ENCODE measurements at regions not wholly inside any gene's neighbourhood (a gene's known extent, or its start where the extent isn't known, plus 50 kb on each side); places are given as distances from the start of the nearest gene placed in this dataset.

DNA sequence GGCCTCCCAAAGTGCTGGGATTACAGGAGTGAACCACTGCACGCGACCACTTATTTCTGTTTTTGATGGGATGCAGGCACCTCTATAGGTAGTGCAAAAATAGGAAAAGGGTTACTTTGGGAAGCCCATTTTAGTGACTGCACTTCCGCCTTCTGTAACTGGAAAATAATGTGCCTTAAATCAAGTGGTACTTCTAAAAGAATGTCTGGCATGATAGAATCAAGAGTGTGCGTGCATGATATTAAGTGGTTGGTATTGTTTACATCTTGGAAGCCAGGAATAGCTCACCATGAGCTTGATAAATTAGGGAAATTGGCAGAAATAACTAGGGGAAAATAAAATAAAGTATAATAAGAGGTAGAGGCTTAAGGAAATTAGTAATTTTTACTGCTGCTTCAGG lies 1067.0 kb downstream of the ADGRL2 start:
- H3K27ac ChIP-seq (ENCODE audit: low read depth in 2 of 2, low read length in 1 of 2): no peak overlapping the region
- no peaks in the 10 kb centered on the region for H3K27me3 ChIP-seq (ENCODE audit: control insufficient read depth in 1 of 2, insufficient read depth in 2 of 2, low read length in 2 of 2)
- H3K9me3 ChIP-seq (ENCODE audit: control insufficient read depth in 2 of 2, insufficient read depth in 1 of 2, low read depth in 1 of 2, low read length in 1 of 2): no peaks in the 10 kb centered on the region
- WGBS, 2 donors: 79 to 82% methylated on average over 4 of the region's 4 CpGs
- H3K4me3 ChIP-seq (ENCODE audit: low read depth in 1 of 2, low read length in 2 of 2): no peak overlapping the region
- no peaks in the 10 kb centered on the region for H3K36me3 ChIP-seq (ENCODE audit: control insufficient read depth in 2 of 2, insufficient read depth in 2 of 2, low read length in 1 of 2)
- H3K4me1 ChIP-seq (ENCODE audit: control insufficient read depth in 2 of 2, insufficient read depth in 2 of 2, low read length in 1 of 2): no peaks in the 10 kb centered on the region

DNA sequence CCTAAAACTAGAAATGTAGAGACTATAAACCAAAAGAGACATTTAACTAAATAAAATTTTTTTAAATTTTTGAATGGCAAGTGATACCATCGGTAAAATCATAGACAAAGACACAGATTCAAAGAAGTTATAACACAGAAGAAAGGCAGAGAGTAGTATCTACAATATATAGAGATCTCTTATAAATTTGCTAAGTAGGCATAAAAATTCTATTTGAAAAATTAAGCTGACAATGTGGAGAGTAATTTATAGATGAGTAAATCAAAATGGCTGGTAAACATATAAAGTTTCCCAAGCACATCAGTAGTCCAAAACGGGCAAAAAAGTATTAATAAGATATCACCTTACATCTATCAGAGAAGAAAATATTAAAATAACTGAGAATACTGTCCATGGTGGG lies 1061.0 kb downstream of the ADGRL2 start:
- Histone ChIP-seq H3K27ac (ENCODE audit: low read depth in 2 of 2, low read length in 1 of 2) (no peak overlapping the region), H3K4me1 (ENCODE audit: control insufficient read depth in 2 of 2, insufficient read depth in 2 of 2, low read length in 1 of 2) (no peaks in the 10 kb centered on the region), H3K27me3 (ENCODE audit: control insufficient read depth in 1 of 2, insufficient read depth in 2 of 2, low read length in 2 of 2) (no peaks in the 10 kb centered on the region), H3K9me3 (ENCODE audit: control insufficient read depth in 2 of 2, insufficient read depth in 1 of 2, low read depth in 1 of 2, low read length in 1 of 2) (no peaks in the 10 kb centered on the region), H3K4me3 (ENCODE audit: low read depth in 1 of 2, low read length in 2 of 2) (no peak overlapping the region), H3K36me3 (ENCODE audit: control insufficient read depth in 2 of 2, insufficient read depth in 2 of 2, low read length in 1 of 2) (no peaks in the 10 kb centered on the region)
- 89 to 90% methylated on average over 2 of the region's 2 CpGs for WGBS, 2 donors

DNA sequence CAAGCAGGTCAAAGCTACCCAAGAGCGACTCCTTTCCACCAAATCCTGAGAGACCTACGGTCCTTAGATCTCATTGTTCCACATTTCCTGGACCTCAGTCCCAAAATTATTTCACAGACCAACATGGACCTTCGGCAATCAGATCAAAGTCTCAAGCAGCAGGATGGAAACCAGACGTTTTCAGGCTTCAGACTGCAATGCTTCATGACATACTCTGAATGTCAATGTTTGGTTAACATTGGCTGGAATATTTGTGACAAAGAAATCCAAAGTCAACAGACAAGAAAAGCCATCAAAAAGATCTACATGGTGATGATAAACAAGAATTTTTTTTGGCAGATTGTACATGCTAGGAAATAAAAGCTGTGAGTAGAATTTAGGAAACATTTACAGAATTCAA lies 1057.3 kb downstream of the ADGRL2 start:
- WGBS, 2 donors: 48 to 50% methylated on average over 4 of the region's 4 CpGs
- Histone ChIP-seq H3K4me1 (ENCODE audit: control insufficient read depth in 2 of 2, insufficient read depth in 2 of 2, low read length in 1 of 2) (no peaks in the 10 kb centered on the region), H3K9me3 (ENCODE audit: control insufficient read depth in 2 of 2, insufficient read depth in 1 of 2, low read depth in 1 of 2, low read length in 1 of 2) (no peaks in the 10 kb centered on the region), H3K4me3 (ENCODE audit: low read depth in 1 of 2, low read length in 2 of 2) (no peak overlapping the region), H3K36me3 (ENCODE audit: control insufficient read depth in 2 of 2, insufficient read depth in 2 of 2, low read length in 1 of 2) (no peaks in the 10 kb centered on the region), H3K27ac (ENCODE audit: low read depth in 2 of 2, low read length in 1 of 2) (no peak overlapping the region), H3K27me3 (ENCODE audit: control insufficient read depth in 1 of 2, insufficient read depth in 2 of 2, low read length in 2 of 2) (no peaks in the 10 kb centered on the region)

DNA sequence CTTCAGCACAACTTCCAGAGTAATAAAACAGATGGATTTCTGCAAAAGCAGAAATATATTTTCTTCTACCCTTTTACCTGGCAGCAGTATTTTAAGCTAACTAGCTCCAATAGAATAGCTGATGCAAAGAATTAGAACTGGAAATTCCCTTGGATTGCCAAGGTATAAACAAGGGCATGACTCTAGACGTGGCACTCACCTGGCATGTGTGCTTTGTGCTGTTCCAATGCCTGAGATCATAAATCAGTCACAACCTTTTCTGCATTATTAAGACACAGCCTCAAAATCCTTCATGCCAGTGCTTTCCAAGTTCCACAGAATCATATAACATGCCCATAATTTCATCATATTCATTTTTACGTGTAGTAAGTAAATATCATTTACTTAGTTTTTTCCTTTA lies 1048.7 kb downstream of the ADGRL2 start:
- Histone ChIP-seq H3K4me1 (ENCODE audit: control insufficient read depth in 2 of 2, insufficient read depth in 2 of 2, low read length in 1 of 2) (no peaks in the 10 kb centered on the region), H3K27me3 (ENCODE audit: control insufficient read depth in 1 of 2, insufficient read depth in 2 of 2, low read length in 2 of 2) (no peaks in the 10 kb centered on the region), H3K36me3 (ENCODE audit: control insufficient read depth in 2 of 2, insufficient read depth in 2 of 2, low read length in 1 of 2) (no peaks in the 10 kb centered on the region), H3K9me3 (ENCODE audit: control insufficient read depth in 2 of 2, insufficient read depth in 1 of 2, low read depth in 1 of 2, low read length in 1 of 2) (no peaks in the 10 kb centered on the region), H3K27ac (ENCODE audit: low read depth in 2 of 2, low read length in 1 of 2) (no peak overlapping the region), H3K4me3 (ENCODE audit: low read depth in 1 of 2, low read length in 2 of 2) (no peak overlapping the region)
- WGBS, 2 donors: 40 to 50% methylated on average over 2 of the region's 2 CpGs

DNA sequence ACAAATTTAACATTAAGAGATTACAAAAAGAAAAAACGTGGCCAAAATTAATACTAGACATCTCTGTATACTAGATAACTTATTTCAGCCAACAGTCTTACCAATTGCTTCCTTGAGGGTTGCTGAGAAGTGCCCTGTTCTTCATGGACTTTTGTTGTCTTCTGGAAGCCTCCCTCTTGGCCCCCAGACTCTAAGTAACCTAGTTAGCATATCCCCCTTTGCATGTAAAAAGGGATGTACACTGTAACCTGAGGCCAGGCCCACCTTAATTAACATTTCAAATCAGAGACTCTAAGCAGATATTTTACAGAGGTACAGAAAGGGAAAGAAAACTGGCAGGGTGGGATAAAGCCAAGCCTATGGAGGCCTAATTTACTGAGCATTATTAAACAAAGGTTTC lies 1047.3 kb downstream of the ADGRL2 start:
- Histone ChIP-seq H3K4me1 (ENCODE audit: control insufficient read depth in 2 of 2, insufficient read depth in 2 of 2, low read length in 1 of 2) (no peaks in the 10 kb centered on the region), H3K9me3 (ENCODE audit: control insufficient read depth in 2 of 2, insufficient read depth in 1 of 2, low read depth in 1 of 2, low read length in 1 of 2) (no peaks in the 10 kb centered on the region), H3K4me3 (ENCODE audit: low read depth in 1 of 2, low read length in 2 of 2) (no peak overlapping the region), H3K36me3 (ENCODE audit: control insufficient read depth in 2 of 2, insufficient read depth in 2 of 2, low read length in 1 of 2) (no peaks in the 10 kb centered on the region), H3K27ac (ENCODE audit: low read depth in 2 of 2, low read length in 1 of 2) (no peak overlapping the region), H3K27me3 (ENCODE audit: control insufficient read depth in 1 of 2, insufficient read depth in 2 of 2, low read length in 2 of 2) (no peaks in the 10 kb centered on the region)
- 46 to 62% methylated on average over 1 of the region's 1 CpG for WGBS, 2 donors

DNA sequence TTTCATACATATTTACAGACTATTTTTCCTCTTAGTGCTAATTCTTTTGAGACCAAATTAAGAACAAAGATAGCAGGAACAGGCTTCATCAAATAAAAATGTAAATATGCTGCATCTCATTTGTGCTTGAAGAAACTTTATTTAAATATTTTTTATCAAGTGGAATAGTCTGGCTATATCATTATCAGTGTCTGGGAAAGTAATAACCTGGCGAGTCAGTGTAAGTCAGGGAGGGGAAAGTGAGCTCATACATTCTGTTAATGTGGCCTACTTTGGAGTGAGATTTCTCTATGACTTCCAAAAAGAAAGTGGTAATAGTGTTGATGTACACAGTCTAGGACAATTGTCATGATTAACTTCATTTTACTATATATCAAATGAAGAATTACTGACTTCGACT lies 1045.1 kb downstream of the ADGRL2 start:
- Histone ChIP-seq H3K27ac (ENCODE audit: low read depth in 2 of 2, low read length in 1 of 2) (no peak overlapping the region), H3K27me3 (ENCODE audit: control insufficient read depth in 1 of 2, insufficient read depth in 2 of 2, low read length in 2 of 2) (no peaks in the 10 kb centered on the region), H3K9me3 (ENCODE audit: control insufficient read depth in 2 of 2, insufficient read depth in 1 of 2, low read depth in 1 of 2, low read length in 1 of 2) (no peaks in the 10 kb centered on the region), H3K4me1 (ENCODE audit: control insufficient read depth in 2 of 2, insufficient read depth in 2 of 2, low read length in 1 of 2) (no peaks in the 10 kb centered on the region), H3K4me3 (ENCODE audit: low read depth in 1 of 2, low read length in 2 of 2) (no peak overlapping the region), H3K36me3 (ENCODE audit: control insufficient read depth in 2 of 2, insufficient read depth in 2 of 2, low read length in 1 of 2) (no peaks in the 10 kb centered on the region)
- WGBS, 2 donors: 88 to 95% methylated on average over 2 of the region's 2 CpGs

DNA sequence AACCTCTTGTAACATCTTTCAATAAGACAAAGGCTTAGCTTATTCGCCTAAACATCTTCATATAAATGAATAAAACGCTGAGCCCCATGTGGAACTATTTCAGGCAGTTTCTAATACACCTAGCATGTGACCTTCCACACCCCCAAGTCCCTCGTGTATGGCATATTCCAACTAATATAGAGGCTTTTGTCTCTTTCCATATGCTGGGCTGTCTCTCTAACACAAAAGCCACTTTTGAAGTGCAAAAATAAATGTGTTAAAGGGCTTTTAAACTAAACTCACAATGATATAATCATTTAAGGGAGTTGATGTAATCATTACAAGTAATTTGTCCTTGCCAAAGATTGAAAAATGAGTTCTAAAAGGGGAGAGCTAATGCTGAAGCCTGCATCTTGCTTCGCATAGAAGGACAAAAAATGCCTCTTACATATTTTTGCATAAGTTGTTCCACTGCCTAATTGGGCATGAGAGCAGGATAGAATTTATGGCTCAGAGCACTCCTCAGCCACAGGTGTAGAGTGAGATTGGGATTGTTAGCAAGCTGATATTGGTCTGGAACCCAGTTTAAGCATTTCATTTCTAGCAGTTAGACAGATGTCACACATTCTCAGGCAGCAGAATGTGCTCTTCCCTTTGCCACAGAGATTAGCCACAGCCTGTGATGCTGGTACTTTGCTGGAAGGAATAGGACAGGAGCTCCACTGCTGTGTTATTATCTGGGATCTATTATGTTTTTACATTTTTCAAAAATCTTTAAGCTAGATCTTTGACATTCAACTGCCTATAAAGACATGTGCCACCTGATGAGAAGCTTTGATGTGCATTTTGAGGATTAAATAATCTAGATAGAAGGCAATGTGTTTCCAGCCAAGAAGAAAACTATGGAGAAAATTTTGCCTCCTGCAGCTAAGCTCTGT lies 1044.4 kb downstream of the ADGRL2 start:
- no peaks in the 10 kb centered on the region for H3K9me3 ChIP-seq (ENCODE audit: control insufficient read depth in 2 of 2, insufficient read depth in 1 of 2, low read depth in 1 of 2, low read length in 1 of 2)
- H3K27ac ChIP-seq (ENCODE audit: low read depth in 2 of 2, low read length in 1 of 2): no peak overlapping the region
- H3K36me3 ChIP-seq (ENCODE audit: control insufficient read depth in 2 of 2, insufficient read depth in 2 of 2, low read length in 1 of 2): no peaks in the 10 kb centered on the region
- no peaks in the 10 kb centered on the region for H3K27me3 ChIP-seq (ENCODE audit: control insufficient read depth in 1 of 2, insufficient read depth in 2 of 2, low read length in 2 of 2)
- WGBS, 2 donors: 71 to 74% methylated on average over 4 of the region's 4 CpGs
- H3K4me1 ChIP-seq (ENCODE audit: control insufficient read depth in 2 of 2, insufficient read depth in 2 of 2, low read length in 1 of 2): no peaks in the 10 kb centered on the region
- no peak overlapping the region for H3K4me3 ChIP-seq (ENCODE audit: low read depth in 1 of 2, low read length in 2 of 2)

DNA sequence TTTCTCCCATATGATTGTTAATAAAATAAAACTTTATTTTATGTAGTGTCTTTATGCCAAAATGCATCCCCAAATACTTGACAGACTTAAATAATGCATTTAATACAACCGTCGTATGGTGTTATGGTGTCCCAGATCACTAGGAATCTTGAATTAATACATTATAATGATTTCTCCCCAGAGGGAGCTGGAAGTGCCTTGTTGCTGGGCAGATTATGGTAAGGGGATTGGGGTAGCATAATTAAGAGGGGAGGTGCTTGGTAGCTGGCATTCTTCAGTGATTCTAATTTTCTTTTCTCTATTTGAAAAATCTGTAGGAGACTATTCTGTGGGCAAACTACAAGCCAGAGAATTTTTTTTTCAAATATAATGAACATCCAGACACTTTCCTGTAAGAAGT lies 1043.7 kb downstream of the ADGRL2 start:
- Histone ChIP-seq H3K27me3 (ENCODE audit: control insufficient read depth in 1 of 2, insufficient read depth in 2 of 2, low read length in 2 of 2) (no peaks in the 10 kb centered on the region), H3K36me3 (ENCODE audit: control insufficient read depth in 2 of 2, insufficient read depth in 2 of 2, low read length in 1 of 2) (no peaks in the 10 kb centered on the region), H3K4me3 (ENCODE audit: low read depth in 1 of 2, low read length in 2 of 2) (no peak overlapping the region), H3K9me3 (ENCODE audit: control insufficient read depth in 2 of 2, insufficient read depth in 1 of 2, low read depth in 1 of 2, low read length in 1 of 2) (no peaks in the 10 kb centered on the region), H3K4me1 (ENCODE audit: control insufficient read depth in 2 of 2, insufficient read depth in 2 of 2, low read length in 1 of 2) (no peaks in the 10 kb centered on the region), H3K27ac (ENCODE audit: low read depth in 2 of 2, low read length in 1 of 2) (no peak overlapping the region)
- 93 to 94% methylated on average over 2 of the region's 2 CpGs for WGBS, 2 donors

DNA sequence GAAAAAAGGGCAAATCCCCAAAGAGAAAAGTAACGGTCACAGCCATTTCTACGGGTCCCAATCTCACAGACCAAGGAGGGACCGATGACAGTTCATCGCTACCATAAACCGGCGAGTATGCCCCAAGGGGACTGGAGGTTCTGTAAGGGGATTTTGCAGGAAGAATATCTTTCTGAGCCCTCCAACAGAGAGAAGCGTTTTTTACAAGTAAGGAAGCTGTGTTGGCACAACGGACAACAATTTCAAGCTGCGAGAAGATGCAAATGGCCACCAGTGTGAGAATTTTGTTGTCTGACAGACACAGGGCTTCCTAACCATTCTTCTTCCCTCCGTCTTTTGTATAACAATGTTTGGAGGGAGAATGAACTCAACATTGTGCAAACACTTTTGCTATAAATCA lies 1043.1 kb downstream of the ADGRL2 start:
- H3K9me3 ChIP-seq (ENCODE audit: control insufficient read depth in 2 of 2, insufficient read depth in 1 of 2, low read depth in 1 of 2, low read length in 1 of 2): no peaks in the 10 kb centered on the region
- no peak overlapping the region for H3K27ac ChIP-seq (ENCODE audit: low read depth in 2 of 2, low read length in 1 of 2)
- H3K27me3 ChIP-seq (ENCODE audit: control insufficient read depth in 1 of 2, insufficient read depth in 2 of 2, low read length in 2 of 2): no peaks in the 10 kb centered on the region
- H3K4me1 ChIP-seq (ENCODE audit: control insufficient read depth in 2 of 2, insufficient read depth in 2 of 2, low read length in 1 of 2): no peaks in the 10 kb centered on the region
- 95 to 96% methylated on average over 10 of the region's 10 CpGs for WGBS, 2 donors
- no peaks in the 10 kb centered on the region for H3K36me3 ChIP-seq (ENCODE audit: control insufficient read depth in 2 of 2, insufficient read depth in 2 of 2, low read length in 1 of 2)
- no peak overlapping the region for H3K4me3 ChIP-seq (ENCODE audit: low read depth in 1 of 2, low read length in 2 of 2)

DNA sequence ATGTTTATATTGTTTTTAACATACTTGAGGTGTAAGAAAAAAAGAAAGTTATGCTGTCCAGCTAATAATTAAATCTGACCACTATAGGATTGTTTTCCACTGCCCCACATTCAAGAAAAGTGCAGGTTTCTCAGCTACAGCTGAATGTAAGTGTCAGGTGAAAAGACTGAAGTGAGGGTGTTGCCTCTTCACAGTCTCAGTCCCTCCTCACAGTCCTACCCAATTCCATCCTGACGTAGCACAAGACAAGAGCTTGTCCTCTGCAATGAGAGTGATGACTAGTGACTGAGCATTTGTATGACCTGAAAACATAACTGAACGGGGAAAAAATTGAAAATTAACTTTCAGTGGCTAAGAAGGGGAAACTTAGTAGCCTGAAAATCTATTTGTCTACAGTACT lies 1039.5 kb downstream of the ADGRL2 start:
- Histone ChIP-seq H3K4me3 (ENCODE audit: low read depth in 1 of 2, low read length in 2 of 2) (no peak overlapping the region), H3K36me3 (ENCODE audit: control insufficient read depth in 2 of 2, insufficient read depth in 2 of 2, low read length in 1 of 2) (no peaks in the 10 kb centered on the region), H3K9me3 (ENCODE audit: control insufficient read depth in 2 of 2, insufficient read depth in 1 of 2, low read depth in 1 of 2, low read length in 1 of 2) (no peaks in the 10 kb centered on the region), H3K27me3 (ENCODE audit: control insufficient read depth in 1 of 2, insufficient read depth in 2 of 2, low read length in 2 of 2) (no peaks in the 10 kb centered on the region), H3K4me1 (ENCODE audit: control insufficient read depth in 2 of 2, insufficient read depth in 2 of 2, low read length in 1 of 2) (no peaks in the 10 kb centered on the region), H3K27ac (ENCODE audit: low read depth in 2 of 2, low read length in 1 of 2) (no peak overlapping the region)
- WGBS, 2 donors: 41 to 51% methylated on average over 2 of the region's 2 CpGs

Measured in esophagus (tissue), 2 donors.